Hepatocyte (in vitro differentiated cells): ENCODE measurements at regions not wholly inside any gene's neighbourhood (a gene's known extent, or its start where the extent isn't known, plus 50 kb on each side); places are given as distances from the start of the nearest gene placed in this dataset.

Source experiments
- DNase-seq: peaks from one replicate; pipeline ENCODE4 v3.0.0-alpha.2; 2016; ENCODE audit warnings: low spot score
- H2AFZ ChIP-seq: fragments of 200-600 bp; sonication (generic); 2 replicates; pipeline ENCODE4 v1.6.0; 2016; ENCODE audit warnings: antibody characterized with exemption, mild to moderate bottlenecking
- H3K27ac ChIP-seq: fragments of 200-600 bp; sonication (generic); 2 replicates; pipeline ENCODE4 v1.5.1; 2016; ENCODE audit warnings: mild to moderate bottlenecking
- H3K27me3 ChIP-seq: fragments of 200-600 bp; sonication (generic); 2 replicates; pipeline ENCODE4 v1.6.1; 2016
- H3K36me3 ChIP-seq: fragments of 200-600 bp; sonication (generic); replicated peaks from 2 replicates; pipeline ENCODE4 v1.5.1; 2016; ENCODE audit warnings: low read depth; ENCODE audit not compliant: insufficient read depth
- H3K4me1 ChIP-seq: fragments of 200-600 bp; sonication (generic); 2 replicates; pipeline ENCODE4 v1.5.1; 2016; ENCODE audit warnings: mild to moderate bottlenecking, moderate library complexity; ENCODE audit not compliant: insufficient read depth
- H3K4me2 ChIP-seq: fragments of 200-600 bp; sonication (generic); 2 replicates; pipeline ENCODE4 v1.6.0; 2016
- H3K4me3 ChIP-seq: fragments of 200-600 bp; sonication (generic); 2 replicates; pipeline ENCODE4 v1.5.1; 2016; ENCODE audit warnings: mild to moderate bottlenecking
- H3K79me2 ChIP-seq: fragments of 200-600 bp; sonication (generic); 2 replicates; pipeline ENCODE4 v1.6.0; 2017; ENCODE audit warnings: mild to moderate bottlenecking
- H3K9me2 ChIP-seq: fragments of 200-600 bp; sonication (generic); replicated peaks from 2 replicates; pipeline ENCODE4 v1.6.0; 2017; ENCODE audit warnings: mild to moderate bottlenecking; ENCODE audit not compliant: insufficient read depth
- H3K9me3 ChIP-seq: fragments of 200-600 bp; sonication (generic); 2 replicates; pipeline ENCODE4 v1.5.1; 2016; ENCODE audit warnings: low read depth, mild to moderate bottlenecking
- H4K20me1 ChIP-seq: fragments of 200-600 bp; sonication (generic); 2 replicates; pipeline ENCODE4 v1.6.0; 2016; ENCODE audit warnings: mild to moderate bottlenecking; ENCODE audit not compliant: insufficient read depth, poor library complexity, severe bottlenecking
- CTCF ChIP-seq: fragments of 200-600 bp; sonication (generic); IDR thresholded peaks from 2 replicates; pipeline ENCODE4 v1.5.1; 2016; ENCODE audit warnings: antibody characterized with exemption, mild to moderate bottlenecking; ENCODE audit not compliant: poor library complexity
- EZH2 ChIP-seq: fragments of 200-600 bp; sonication (generic); IDR thresholded peaks from 2 replicates; pipeline ENCODE4 v1.6.1; 2016; ENCODE audit warnings: antibody characterized with exemption, mild to moderate bottlenecking, borderline replicate concordance
- EZH2phosphoT487 ChIP-seq: fragments of 200-600 bp; sonication (generic); IDR thresholded peaks from one replicate; pipeline ENCODE4 v1.6.1; 2018; ENCODE audit warnings: antibody characterized with exemption, mild to moderate bottlenecking, low read depth, moderate library complexity; ENCODE audit not compliant: unreplicated experiment, severe bottlenecking
- WGBS: methylation state at CpG from one replicate; pipeline ENCODE4 v1.1.6; 2016; ENCODE audit warnings: low lambda C conversion rate; ENCODE audit errors: missing lambda C conversion rate; 5-methylcytosine and 5-hydroxymethylcytosine counted together

- H3K27ac ChIP-seq = no peak overlapping the region
- H3K4me1 ChIP-seq = no peaks in the 10 kb centered on the region
- H3K9me3 ChIP-seq = no peaks in the 10 kb centered on the region
- no peak overlapping the region for H3K4me3 ChIP-seq
- no peaks in the 10 kb centered on the region for H3K9me2 ChIP-seq
- TF ChIP-seq EZH2phosphoT487 (no peak), CTCF (no peak), EZH2 (no peak)
- no peaks in the 10 kb centered on the region for H3K36me3 ChIP-seq
- no peaks in the 10 kb centered on the region for H3K79me2 ChIP-seq
- no peak for DNase-seq
- H4K20me1 ChIP-seq = no peaks in the 10 kb centered on the region
- 89% methylated on average over 2 of the region's 2 CpGs for WGBS
- no peak overlapping the region for H2AFZ ChIP-seq
- no peak overlapping the region for H3K4me2 ChIP-seq
- no peaks in the 10 kb centered on the region for H3K27me3 ChIP-seq
These were observed 331.1 kb downstream of the MLLT3 start for GRCh38 chr9:20291201-20291600.

DNA sequence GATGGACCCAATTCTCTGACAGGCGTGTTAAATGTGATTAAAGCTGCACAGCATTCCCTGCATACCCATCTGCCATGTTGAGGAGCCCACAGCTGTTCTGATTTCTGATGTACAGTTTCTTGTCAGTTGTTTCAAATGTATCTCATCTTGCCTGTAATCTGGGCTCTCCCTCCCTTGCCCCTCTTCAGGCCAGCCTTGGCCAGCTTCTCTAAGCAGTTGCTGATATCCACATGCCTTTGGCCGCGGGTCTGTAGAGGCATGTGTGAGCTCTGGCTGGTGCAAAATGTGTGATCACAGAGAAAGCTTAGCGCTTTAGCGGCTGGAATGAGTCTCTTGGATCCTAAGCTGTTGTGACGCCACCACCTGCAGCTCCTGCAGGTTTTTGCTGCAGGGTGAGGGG lies 332.0 kb downstream of the MLLT3 start:
- DNase-seq = no peak
- no peaks in the 10 kb centered on the region for H3K36me3 ChIP-seq
- no peak overlapping the region for H3K4me2 ChIP-seq
- H3K27ac ChIP-seq = no peak overlapping the region
- H3K9me2 ChIP-seq = no peaks in the 10 kb centered on the region
- H3K9me3 ChIP-seq = no peaks in the 10 kb centered on the region
- no peaks in the 10 kb centered on the region for H3K4me1 ChIP-seq
- no peaks in the 10 kb centered on the region for H3K27me3 ChIP-seq
- no peaks in the 10 kb centered on the region for H4K20me1 ChIP-seq
- H3K79me2 ChIP-seq = no peaks in the 10 kb centered on the region
- TF ChIP-seq CTCF (no peak), EZH2phosphoT487 (no peak), EZH2 (no peak)
- H2AFZ ChIP-seq = no peak overlapping the region
- H3K4me3 ChIP-seq = no peak overlapping the region
- 83% methylated on average over 6 of the region's 6 CpGs for WGBS

GRCh38 chr9:20289423-20290010 lies 332.8 kb downstream of the MLLT3 start:
- no peak overlapping the region for H3K27ac ChIP-seq
- H2AFZ ChIP-seq = no peak overlapping the region
- H3K27me3 ChIP-seq = no peaks in the 10 kb centered on the region
- TF ChIP-seq EZH2 (no peak), EZH2phosphoT487 (no peak)
- no peak for DNase-seq
- WGBS = 76% methylated on average over 9 of the region's 9 CpGs
- no peaks in the 10 kb centered on the region for H3K36me3 ChIP-seq
- no peaks in the 10 kb centered on the region for H3K4me1 ChIP-seq
- H3K4me3 ChIP-seq = no peak overlapping the region
- no peaks in the 10 kb centered on the region for H3K9me2 ChIP-seq
- no peak overlapping the region for H3K4me2 ChIP-seq
- no peaks in the 10 kb centered on the region for H3K9me3 ChIP-seq
- no peaks in the 10 kb centered on the region for H4K20me1 ChIP-seq
- no peaks in the 10 kb centered on the region for H3K79me2 ChIP-seq

- Histone ChIP-seq H3K4me1 (no peaks in the 10 kb centered on the region), H4K20me1 (no peaks in the 10 kb centered on the region), H3K4me3 (no peak overlapping the region), H3K79me2 (no peaks in the 10 kb centered on the region), H3K4me2 (no peak overlapping the region), H3K36me3 (no peaks in the 10 kb centered on the region), H3K27ac (no peak overlapping the region), H3K9me2 (no peaks in the 10 kb centered on the region), H3K27me3 (no peaks in the 10 kb centered on the region), H2AFZ (no peak overlapping the region), H3K9me3 (no peaks in the 10 kb centered on the region)
- TF ChIP-seq CTCF (no peak), EZH2phosphoT487 (no peak), EZH2 (no peak)
- no peak for DNase-seq
- 58% methylated on average over 3 of the region's 3 CpGs for WGBS
These were observed 335.3 kb downstream of the MLLT3 start for GRCh38 chr9:20286969-20287368.
